Keratinocyte (primary cell): ENCODE measurements at regions not wholly inside any gene's neighbourhood (a gene's known extent, or its start where the extent isn't known, plus 50 kb on each side); places are given as distances from the start of the nearest gene placed in this dataset.

Experiments used
- EZH2 ChIP-seq: IDR thresholded peaks from one replicate; pipeline ENCODE4 v1.6.1; 2012; ENCODE audit warnings: inconsistent platforms, mild to moderate bottlenecking, low read length, moderate library complexity
- TF ChIP-seq, protein P1 (sequence below), 3 experiments: IDR thresholded peaks in 1 of 3; conservative IDR thresholded peaks in 1 of 3; optimal IDR thresholded peaks in 1 of 3; 2 replicates in 2 of 3; 3 replicates in 1 of 3; pipeline versions ENCODE3 to v1.5.1; 2011; ENCODE audit warnings: low read length in 3 of 3, mild to moderate bottlenecking in 3 of 3, moderate library complexity in 2 of 3, control low read depth in 1 of 3, inconsistent platforms in 1 of 3; ENCODE audit not compliant: insufficient read depth in 2 of 3; ENCODE audit errors: extremely low read depth in 1 of 3

DNA sequence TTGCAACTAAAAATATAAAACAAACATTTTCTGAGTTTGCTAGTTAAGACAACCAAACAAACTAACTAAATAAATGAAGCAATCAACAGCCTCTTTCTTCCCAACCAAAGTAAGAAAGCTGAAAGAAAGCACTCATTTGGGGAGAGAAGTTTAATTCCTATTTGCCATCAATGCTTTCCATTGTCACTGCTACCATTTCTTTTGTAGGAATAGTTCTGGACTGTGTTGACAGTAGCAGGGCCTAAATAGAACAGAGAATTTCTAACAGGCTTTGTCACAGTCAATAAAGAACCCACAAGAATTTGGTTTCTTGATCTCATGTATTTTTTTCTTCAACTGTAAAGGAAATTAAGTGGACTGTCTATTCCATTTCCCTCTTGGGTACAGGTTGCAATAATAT, 1886.4 kb upstream of the TENM3 start:
- TF ChIP-seq, protein P1, sequence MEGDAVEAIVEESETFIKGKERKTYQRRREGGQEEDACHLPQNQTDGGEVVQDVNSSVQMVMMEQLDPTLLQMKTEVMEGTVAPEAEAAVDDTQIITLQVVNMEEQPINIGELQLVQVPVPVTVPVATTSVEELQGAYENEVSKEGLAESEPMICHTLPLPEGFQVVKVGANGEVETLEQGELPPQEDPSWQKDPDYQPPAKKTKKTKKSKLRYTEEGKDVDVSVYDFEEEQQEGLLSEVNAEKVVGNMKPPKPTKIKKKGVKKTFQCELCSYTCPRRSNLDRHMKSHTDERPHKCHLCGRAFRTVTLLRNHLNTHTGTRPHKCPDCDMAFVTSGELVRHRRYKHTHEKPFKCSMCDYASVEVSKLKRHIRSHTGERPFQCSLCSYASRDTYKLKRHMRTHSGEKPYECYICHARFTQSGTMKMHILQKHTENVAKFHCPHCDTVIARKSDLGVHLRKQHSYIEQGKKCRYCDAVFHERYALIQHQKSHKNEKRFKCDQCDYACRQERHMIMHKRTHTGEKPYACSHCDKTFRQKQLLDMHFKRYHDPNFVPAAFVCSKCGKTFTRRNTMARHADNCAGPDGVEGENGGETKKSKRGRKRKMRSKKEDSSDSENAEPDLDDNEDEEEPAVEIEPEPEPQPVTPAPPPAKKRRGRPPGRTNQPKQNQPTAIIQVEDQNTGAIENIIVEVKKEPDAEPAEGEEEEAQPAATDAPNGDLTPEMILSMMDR (optimal IDR thresholded peaks at IDR 0.05 in 1 of 3, IDR thresholded peaks at IDR 0.05 in 1 of 3, conservative IDR thresholded peaks at IDR 0.05 in 1 of 3; ENCODE audit: extremely low read depth in 1 of 3, insufficient read depth in 2 of 3, low read length in 3 of 3) = no peak
- TF ChIP-seq EZH2 = no peak
